ENCODE measurements at regions not wholly inside any gene's neighbourhood (a gene's known extent, or its start where the extent isn't known, plus 50 kb on each side); places are given as distances from the start of the nearest gene placed in this dataset.

DNA sequence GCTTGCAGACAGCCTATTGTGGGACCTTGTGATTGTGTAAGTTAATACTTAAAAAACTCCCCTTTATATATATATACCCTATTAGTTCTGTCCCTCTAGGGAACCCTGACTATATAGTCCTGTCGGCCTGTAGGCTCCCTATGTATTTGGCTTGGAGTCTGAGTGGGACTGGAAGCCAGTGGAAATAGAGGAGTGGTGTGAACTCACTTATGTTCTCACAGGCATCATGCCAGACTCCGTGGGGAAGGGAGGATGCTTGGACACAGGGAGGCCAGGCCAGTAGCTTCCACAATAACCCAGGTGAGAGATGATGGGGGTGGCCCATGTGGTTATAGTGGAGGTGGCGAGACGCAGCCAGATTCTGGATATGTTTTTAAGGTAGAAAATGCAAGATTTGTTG is 136.7 kb upstream of the SYT6 start:
- H3K4me3 ChIP-seq (ENCODE audit: low read depth, low read length): no peak overlapping the region
- TF ChIP-seq TCF7L2 (IDR thresholded peaks at IDR 0.05; ENCODE audit: borderline replicate concordance, low read depth, low read length): no peak
- TF ChIP-seq ZNF10 (tag by site-specific recombination; IDR thresholded peaks at IDR 0.05): no peak
- TF ChIP-seq ZFP69B (tag by site-specific recombination; IDR thresholded peaks at IDR 0.05): no peak
- TF ChIP-seq KLF7 (tag by site-specific recombination; IDR thresholded peaks at IDR 0.05; ENCODE audit: borderline replicate concordance): no peak
- TF ChIP-seq, protein P1, sequence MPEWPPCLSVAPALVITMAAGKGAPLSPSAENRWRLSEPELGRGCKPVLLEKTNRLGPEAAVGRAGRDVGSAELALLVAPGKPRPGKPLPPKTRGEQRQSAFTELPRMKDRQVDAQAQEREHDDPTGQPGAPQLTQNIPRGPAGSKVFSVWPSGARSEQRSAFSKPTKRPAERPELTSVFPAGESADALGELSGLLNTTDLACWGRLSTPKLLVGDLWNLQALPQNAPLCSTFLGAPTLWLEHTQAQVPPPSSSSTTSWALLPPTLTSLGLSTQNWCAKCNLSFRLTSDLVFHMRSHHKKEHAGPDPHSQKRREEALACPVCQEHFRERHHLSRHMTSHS (tag by site-specific recombination; IDR thresholded peaks at IDR 0.05): no peak
- TF ChIP-seq, protein P2, sequence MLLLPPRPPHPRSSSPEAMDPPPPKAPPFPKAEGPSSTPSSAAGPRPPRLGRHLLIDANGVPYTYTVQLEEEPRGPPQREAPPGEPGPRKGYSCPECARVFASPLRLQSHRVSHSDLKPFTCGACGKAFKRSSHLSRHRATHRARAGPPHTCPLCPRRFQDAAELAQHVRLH (tag by site-specific recombination; IDR thresholded peaks at IDR 0.05): no peak
- no peak for TF ChIP-seq ZEB2 (tag by site-specific recombination; IDR thresholded peaks at IDR 0.05)
- TF ChIP-seq ZNF521 (tag by site-specific recombination; IDR thresholded peaks at IDR 0.05): no peak
- TF ChIP-seq ZFP37 (tag by site-specific recombination; IDR thresholded peaks at IDR 0.05): no peak
- TF ChIP-seq, protein P3, sequence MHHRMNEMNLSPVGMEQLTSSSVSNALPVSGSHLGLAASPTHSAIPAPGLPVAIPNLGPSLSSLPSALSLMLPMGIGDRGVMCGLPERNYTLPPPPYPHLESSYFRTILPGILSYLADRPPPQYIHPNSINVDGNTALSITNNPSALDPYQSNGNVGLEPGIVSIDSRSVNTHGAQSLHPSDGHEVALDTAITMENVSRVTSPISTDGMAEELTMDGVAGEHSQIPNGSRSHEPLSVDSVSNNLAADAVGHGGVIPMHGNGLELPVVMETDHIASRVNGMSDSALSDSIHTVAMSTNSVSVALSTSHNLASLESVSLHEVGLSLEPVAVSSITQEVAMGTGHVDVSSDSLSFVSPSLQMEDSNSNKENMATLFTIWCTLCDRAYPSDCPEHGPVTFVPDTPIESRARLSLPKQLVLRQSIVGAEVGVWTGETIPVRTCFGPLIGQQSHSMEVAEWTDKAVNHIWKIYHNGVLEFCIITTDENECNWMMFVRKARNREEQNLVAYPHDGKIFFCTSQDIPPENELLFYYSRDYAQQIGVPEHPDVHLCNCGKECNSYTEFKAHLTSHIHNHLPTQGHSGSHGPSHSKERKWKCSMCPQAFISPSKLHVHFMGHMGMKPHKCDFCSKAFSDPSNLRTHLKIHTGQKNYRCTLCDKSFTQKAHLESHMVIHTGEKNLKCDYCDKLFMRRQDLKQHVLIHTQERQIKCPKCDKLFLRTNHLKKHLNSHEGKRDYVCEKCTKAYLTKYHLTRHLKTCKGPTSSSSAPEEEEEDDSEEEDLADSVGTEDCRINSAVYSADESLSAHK (tag by site-specific recombination; IDR thresholded peaks at IDR 0.05): no peak
- TF ChIP-seq ZNF221 (tag by site-specific recombination; IDR thresholded peaks at IDR 0.05; ENCODE audit: borderline replicate concordance): no peak
- TF ChIP-seq ZNF776 (tag by site-specific recombination; IDR thresholded peaks at IDR 0.05; ENCODE audit: borderline replicate concordance): no peak
- TF ChIP-seq, protein P4, sequence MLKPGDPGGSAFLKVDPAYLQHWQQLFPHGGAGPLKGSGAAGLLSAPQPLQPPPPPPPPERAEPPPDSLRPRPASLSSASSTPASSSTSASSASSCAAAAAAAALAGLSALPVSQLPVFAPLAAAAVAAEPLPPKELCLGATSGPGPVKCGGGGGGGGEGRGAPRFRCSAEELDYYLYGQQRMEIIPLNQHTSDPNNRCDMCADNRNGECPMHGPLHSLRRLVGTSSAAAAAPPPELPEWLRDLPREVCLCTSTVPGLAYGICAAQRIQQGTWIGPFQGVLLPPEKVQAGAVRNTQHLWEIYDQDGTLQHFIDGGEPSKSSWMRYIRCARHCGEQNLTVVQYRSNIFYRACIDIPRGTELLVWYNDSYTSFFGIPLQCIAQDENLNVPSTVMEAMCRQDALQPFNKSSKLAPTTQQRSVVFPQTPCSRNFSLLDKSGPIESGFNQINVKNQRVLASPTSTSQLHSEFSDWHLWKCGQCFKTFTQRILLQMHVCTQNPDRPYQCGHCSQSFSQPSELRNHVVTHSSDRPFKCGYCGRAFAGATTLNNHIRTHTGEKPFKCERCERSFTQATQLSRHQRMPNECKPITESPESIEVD (tag by site-specific recombination; IDR thresholded peaks at IDR 0.05): no peak
- TF ChIP-seq ZNF214 (tag by site-specific recombination; IDR thresholded peaks at IDR 0.05; ENCODE audit: borderline replicate concordance): no peak
- no peak for TF ChIP-seq ZNF133 (tag by site-specific recombination; IDR thresholded peaks at IDR 0.05)
- no peak for TF ChIP-seq EGR2 (tag by site-specific recombination; IDR thresholded peaks at IDR 0.05; ENCODE audit: low read depth)
- TF ChIP-seq ZNF311 (tag by site-specific recombination; IDR thresholded peaks at IDR 0.05; ENCODE audit: borderline replicate concordance): no peak
- TF ChIP-seq ZNF830 (tag by site-specific recombination; IDR thresholded peaks at IDR 0.05; ENCODE audit: low read depth): no peak
- no peak for TF ChIP-seq ZNF621 (tag by site-specific recombination; IDR thresholded peaks at IDR 0.05)
- no peak for TF ChIP-seq ZNF121 (tag by site-specific recombination; IDR thresholded peaks at IDR 0.05)
- no peaks in the 10 kb centered on the region for H3K4me1 ChIP-seq (ENCODE audit: control insufficient read depth, insufficient read depth, low read length)
- CTCF ChIA-PET: interaction anchor here (0.9 kb wide), 1 partner anchor 10 kb away, joined by 3 read pairs; no protein-coding TSS in a partner anchor
- H3K27ac ChIP-seq (ENCODE audit: extremely low read depth, low read depth, low read length): no peak overlapping the region
- no peaks in the 10 kb centered on the region for H3K36me3 ChIP-seq (ENCODE audit: control insufficient read depth in 2 of 2, insufficient read depth in 1 of 2, low read length in 2 of 2)
- POLR2A ChIA-PET: no interaction called here
- no peaks in the 10 kb centered on the region for H3K9me3 ChIP-seq (ENCODE audit: control insufficient read depth, insufficient read depth, low read depth, low read length)

DNA sequence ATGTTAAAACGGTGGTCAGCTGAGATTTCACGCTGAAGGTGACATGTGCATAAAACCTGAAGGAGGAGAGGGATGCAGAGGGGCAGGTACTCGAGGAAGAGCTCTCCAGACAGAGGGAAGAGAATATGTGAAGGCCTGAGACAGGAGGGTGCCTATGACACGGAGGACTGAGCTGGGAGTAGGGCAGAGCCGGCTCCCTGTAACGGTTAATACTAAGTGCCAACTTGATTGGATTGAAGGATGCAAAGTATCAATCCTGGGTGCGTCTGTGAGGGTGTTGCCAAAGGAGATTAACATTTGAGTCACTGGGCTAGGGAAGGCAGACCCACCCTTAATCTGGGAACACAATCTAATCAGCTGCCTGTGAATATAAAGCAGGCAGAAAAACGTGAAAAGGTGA is 136.2 kb upstream of the SYT6 start:
- Histone ChIP-seq H3K4me3 (ENCODE audit: low read depth, low read length) (no peak overlapping the region), H3K4me1 (ENCODE audit: control insufficient read depth, insufficient read depth, low read length) (no peaks in the 10 kb centered on the region), H3K27ac (ENCODE audit: extremely low read depth, low read depth, low read length) (no peak overlapping the region), H3K36me3 (ENCODE audit: control insufficient read depth in 2 of 2, insufficient read depth in 1 of 2, low read length in 2 of 2) (no peaks in the 10 kb centered on the region), H3K9me3 (ENCODE audit: control insufficient read depth, insufficient read depth, low read depth, low read length) (no peaks in the 10 kb centered on the region)
- ChIA-PET POLR2A (interaction anchor here (0.7 kb wide), 1 partner anchor 11 kb away, joined by 9 read pairs; no protein-coding TSS in a partner anchor), CTCF (interaction anchor here (0.5 to 0.9 kb wide), 2 partner anchors 10 to 139 kb away, joined by 3 read pairs; no protein-coding TSS in a partner anchor)
- TF ChIP-seq, protein P5, sequence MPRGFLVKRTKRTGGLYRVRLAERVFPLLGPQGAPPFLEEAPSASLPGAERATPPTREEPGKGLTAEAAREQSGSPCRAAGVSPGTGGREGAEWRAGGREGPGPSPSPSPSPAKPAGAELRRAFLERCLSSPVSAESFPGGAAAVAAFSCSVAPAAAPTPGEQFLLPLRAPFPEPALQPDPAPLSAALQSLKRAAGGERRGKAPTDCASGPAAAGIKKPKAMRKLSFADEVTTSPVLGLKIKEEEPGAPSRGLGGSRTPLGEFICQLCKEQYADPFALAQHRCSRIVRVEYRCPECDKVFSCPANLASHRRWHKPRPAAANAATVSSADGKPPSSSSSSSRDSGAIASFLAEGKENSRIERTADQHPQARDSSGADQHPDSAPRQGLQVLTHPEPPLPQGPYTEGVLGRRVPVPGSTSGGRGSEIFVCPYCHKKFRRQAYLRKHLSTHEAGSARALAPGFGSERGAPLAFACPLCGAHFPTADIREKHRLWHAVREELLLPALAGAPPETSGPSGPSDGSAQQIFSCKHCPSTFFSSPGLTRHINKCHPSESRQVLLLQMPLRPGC (tag by site-specific recombination; IDR thresholded peaks at IDR 0.05): no peak
- TF ChIP-seq KLF10 (tag by site-specific recombination; IDR thresholded peaks at IDR 0.05): no peak
- TF ChIP-seq, protein P6, sequence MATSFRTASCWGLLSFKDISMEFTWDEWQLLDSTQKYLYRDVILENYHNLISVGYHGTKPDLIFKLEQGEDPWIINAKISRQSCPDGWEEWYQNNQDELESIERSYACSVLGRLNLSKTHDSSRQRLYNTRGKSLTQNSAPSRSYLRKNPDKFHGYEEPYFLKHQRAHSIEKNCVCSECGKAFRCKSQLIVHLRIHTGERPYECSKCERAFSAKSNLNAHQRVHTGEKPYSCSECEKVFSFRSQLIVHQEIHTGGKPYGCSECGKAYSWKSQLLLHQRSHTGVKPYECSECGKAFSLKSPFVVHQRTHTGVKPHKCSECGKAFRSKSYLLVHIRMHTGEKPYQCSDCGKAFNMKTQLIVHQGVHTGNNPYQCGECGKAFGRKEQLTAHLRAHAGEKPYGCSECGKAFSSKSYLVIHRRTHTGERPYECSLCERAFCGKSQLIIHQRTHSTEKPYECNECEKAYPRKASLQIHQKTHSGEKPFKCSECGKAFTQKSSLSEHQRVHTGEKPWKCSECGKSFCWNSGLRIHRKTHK (tag by site-specific recombination; IDR thresholded peaks at IDR 0.05): no peak
- no peak for TF ChIP-seq ZNF658 (tag by site-specific recombination; IDR thresholded peaks at IDR 0.05)
- no peak for TF ChIP-seq MZF1 (tag by site-specific recombination; IDR thresholded peaks at IDR 0.05; ENCODE audit: borderline replicate concordance)
- TF ChIP-seq, protein P7, sequence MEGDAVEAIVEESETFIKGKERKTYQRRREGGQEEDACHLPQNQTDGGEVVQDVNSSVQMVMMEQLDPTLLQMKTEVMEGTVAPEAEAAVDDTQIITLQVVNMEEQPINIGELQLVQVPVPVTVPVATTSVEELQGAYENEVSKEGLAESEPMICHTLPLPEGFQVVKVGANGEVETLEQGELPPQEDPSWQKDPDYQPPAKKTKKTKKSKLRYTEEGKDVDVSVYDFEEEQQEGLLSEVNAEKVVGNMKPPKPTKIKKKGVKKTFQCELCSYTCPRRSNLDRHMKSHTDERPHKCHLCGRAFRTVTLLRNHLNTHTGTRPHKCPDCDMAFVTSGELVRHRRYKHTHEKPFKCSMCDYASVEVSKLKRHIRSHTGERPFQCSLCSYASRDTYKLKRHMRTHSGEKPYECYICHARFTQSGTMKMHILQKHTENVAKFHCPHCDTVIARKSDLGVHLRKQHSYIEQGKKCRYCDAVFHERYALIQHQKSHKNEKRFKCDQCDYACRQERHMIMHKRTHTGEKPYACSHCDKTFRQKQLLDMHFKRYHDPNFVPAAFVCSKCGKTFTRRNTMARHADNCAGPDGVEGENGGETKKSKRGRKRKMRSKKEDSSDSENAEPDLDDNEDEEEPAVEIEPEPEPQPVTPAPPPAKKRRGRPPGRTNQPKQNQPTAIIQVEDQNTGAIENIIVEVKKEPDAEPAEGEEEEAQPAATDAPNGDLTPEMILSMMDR (tag by site-specific recombination; IDR thresholded peaks at IDR 0.05): no peak

All from HEK293 (cell line).